GM19025 (cell line): ENCODE measurements at regions not wholly inside any gene's neighbourhood (a gene's known extent, or its start where the extent isn't known, plus 50 kb on each side); places are given as distances from the start of the nearest gene placed in this dataset.

Source experiments
- ATAC-seq: cut with Tn5 transposase; IDR thresholded peaks from one replicate; pipeline ENCODE4 v1.9.1; 2021; ENCODE audit warnings: mild to moderate bottlenecking, low read depth, moderate library complexity; ENCODE audit not compliant: unreplicated experiment

GRCh38 chr2:220628252-220628651, 943.9 kb downstream of the EPHA4 start:
- ATAC-seq = no peak

GRCh38 chr2:220641137-220641536, 931.0 kb downstream of the EPHA4 start:
- no peak for ATAC-seq

- ATAC-seq = peak; percentile 50
Observed at GRCh38 chr2:220646424-220646823, 925.7 kb downstream of the EPHA4 start.

GRCh38 chr2:220648628-220649027, 923.5 kb downstream of the EPHA4 start:
- no peak for ATAC-seq

- no peak for ATAC-seq
Observed at GRCh38 chr2:220653776-220654175, 918.3 kb downstream of the EPHA4 start.

- no peak for ATAC-seq
Observed at GRCh38 chr2:220654322-220654721, 917.8 kb downstream of the EPHA4 start.

- no peak for ATAC-seq
Observed at GRCh38 chr2:220660277-220661145, 911.6 kb downstream of the EPHA4 start.

GRCh38 chr2:220662431-220662830, 909.7 kb downstream of the EPHA4 start:
- no peak for ATAC-seq

GRCh38 chr2:220663065-220663464, 909.0 kb downstream of the EPHA4 start:
- no peak for ATAC-seq

GRCh38 chr2:220664272-220665107, 907.6 kb downstream of the EPHA4 start:
- ATAC-seq = no peak

- no peak for ATAC-seq
Observed at GRCh38 chr2:220665108-220665471, 907.0 kb downstream of the EPHA4 start.

GRCh38 chr2:220669324-220669723, 902.8 kb downstream of the EPHA4 start:
- ATAC-seq = no peak

- no peak for ATAC-seq
Observed at GRCh38 chr2:220670511-220670910, 901.6 kb downstream of the EPHA4 start.

GRCh38 chr2:220673151-220673874, 898.8 kb downstream of the EPHA4 start:
- no peak for ATAC-seq

- ATAC-seq = peak; percentile 64
Observed at GRCh38 chr2:220674033-220674432, 898.1 kb downstream of the EPHA4 start.

- ATAC-seq = no peak
Observed at GRCh38 chr2:220676695-220677094, 895.4 kb downstream of the EPHA4 start.

- ATAC-seq = no peak
Observed at GRCh38 chr2:220678943-220679342, 893.2 kb downstream of the EPHA4 start.

- ATAC-seq = no peak
Observed at GRCh38 chr2:220682616-220683015, 889.5 kb downstream of the EPHA4 start.

GRCh38 chr2:220684099-220684498, 888.0 kb downstream of the EPHA4 start:
- no peak for ATAC-seq

GRCh38 chr2:220687231-220687843, 884.8 kb downstream of the EPHA4 start:
- peak; percentile 56 for ATAC-seq
